ENCODE measurements at regions not wholly inside any gene's neighbourhood (a gene's known extent, or its start where the extent isn't known, plus 50 kb on each side); places are given as distances from the start of the nearest gene placed in this dataset.

GRCh38 chr10:128574581-128575210 lies 448.5 kb upstream of the MKI67 start:
- TF ChIP-seq POLR2AphosphoS5 (IDR thresholded peaks at IDR 0.05; ENCODE audit: low read depth, low read length) = no peak
- no peak for TF ChIP-seq TAF1 (IDR thresholded peaks at IDR 0.05; ENCODE audit: borderline replicate concordance, insufficient read depth, low read length)
- TF ChIP-seq SIN3A (IDR thresholded peaks at IDR 0.05; ENCODE audit: borderline replicate concordance, insufficient read depth, low read length) = no peak

All from PFSK-1 (cell line).